HG03457 (cell line): ENCODE measurements at regions not wholly inside any gene's neighbourhood (a gene's known extent, or its start where the extent isn't known, plus 50 kb on each side); places are given as distances from the start of the nearest gene placed in this dataset.

Experiments
- ATAC-seq: cut with Tn5 transposase; IDR thresholded peaks from one replicate; pipeline ENCODE4 v1.9.1; 2021; ENCODE audit warnings: moderate number of reproducible peaks; ENCODE audit not compliant: unreplicated experiment

GRCh38 chr6:63371104-63371715 lies 51.4 kb upstream of the LGSN start:
- no peak for ATAC-seq

- no peak for ATAC-seq
Measured at GRCh38 chr6:63372951-63373533, 53.3 kb upstream of the LGSN start.

- no peak for ATAC-seq
Measured at GRCh38 chr6:63389191-63389844, 69.5 kb upstream of the LGSN start.

- ATAC-seq = no peak
Measured at GRCh38 chr6:63391203-63391970, 71.6 kb upstream of the LGSN start.

GRCh38 chr6:63392092-63392724 lies 72.4 kb upstream of the LGSN start:
- ATAC-seq = no peak

- no peak for ATAC-seq
Measured at GRCh38 chr6:63394656-63395308, 75.0 kb upstream of the LGSN start.

GRCh38 chr6:63395381-63395780 lies 75.6 kb upstream of the LGSN start:
- ATAC-seq = no peak

- ATAC-seq = no peak
Measured at GRCh38 chr6:63403725-63404124, 83.9 kb upstream of the LGSN start.

GRCh38 chr6:63410435-63411426 lies 90.9 kb upstream of the LGSN start:
- no peak for ATAC-seq

GRCh38 chr6:63415286-63415685 lies 95.5 kb upstream of the LGSN start:
- no peak for ATAC-seq

- no peak for ATAC-seq
Measured at GRCh38 chr6:63418741-63419140, 99.0 kb upstream of the LGSN start.

- ATAC-seq = no peak
Measured at GRCh38 chr6:63424636-63425035, 104.9 kb upstream of the LGSN start.

- no peak for ATAC-seq
Measured at GRCh38 chr6:63425493-63425892, 105.7 kb upstream of the LGSN start.

- no peak for ATAC-seq
Measured at GRCh38 chr6:63426844-63427243, 107.1 kb upstream of the LGSN start.

GRCh38 chr6:63427951-63428350 lies 108.2 kb upstream of the LGSN start:
- ATAC-seq = no peak

- no peak for ATAC-seq
Measured at GRCh38 chr6:63430985-63431519, 111.3 kb upstream of the LGSN start.

- no peak for ATAC-seq
Measured at GRCh38 chr6:63434943-63435342, 115.2 kb upstream of the LGSN start.

GRCh38 chr6:63436356-63436755 lies 116.6 kb upstream of the LGSN start:
- no peak for ATAC-seq

- ATAC-seq = no peak
Measured at GRCh38 chr6:63437058-63437457, 117.3 kb upstream of the LGSN start.
